Duodenal mucosa (tissue), 2 donors: ENCODE measurements at regions not wholly inside any gene's neighbourhood (a gene's known extent, or its start where the extent isn't known, plus 50 kb on each side); places are given as distances from the start of the nearest gene placed in this dataset.
A peak's percentile ranks its signal among the peaks of the same experiment; 100 is the strongest.

ENCODE experiments used
- H3K27ac ChIP-seq: one replicate; pipeline ENCODE4 v1.7.0; 2013; ENCODE audit warnings: low read depth, low read length
- H3K27me3 ChIP-seq, 2 donors: one replicate each; pipeline ENCODE4 v1.7.0; 2013; ENCODE audit warnings: low read length in 2 of 2, control low read depth in 1 of 2; ENCODE audit not compliant: insufficient read depth in 2 of 2, control insufficient read depth in 1 of 2
- H3K36me3 ChIP-seq, 2 donors: one replicate each; pipeline ENCODE4 v1.7.0; 2013; ENCODE audit warnings: low read length in 2 of 2, control low read depth in 1 of 2; ENCODE audit not compliant: insufficient read depth in 2 of 2, control insufficient read depth in 1 of 2
- H3K4me1 ChIP-seq, 2 donors: one replicate each; pipeline ENCODE4 v1.7.0; 2013; ENCODE audit warnings: low read length in 2 of 2, control low read depth in 1 of 2; ENCODE audit not compliant: insufficient read depth in 2 of 2, control insufficient read depth in 1 of 2
- H3K4me3 ChIP-seq, 2 donors: one replicate each; pipeline ENCODE4 v1.7.0; 2013; ENCODE audit warnings: low read length in 2 of 2, low read depth in 1 of 2
- H3K9ac ChIP-seq, 2 donors: one replicate each; pipeline ENCODE4 v1.7.0; 2013; ENCODE audit warnings: low read length in 2 of 2, low read depth in 1 of 2
- H3K9me3 ChIP-seq, 2 donors: one replicate each; pipeline ENCODE4 v1.7.0; 2013; ENCODE audit warnings: low read length in 2 of 2, control low read depth in 1 of 2; ENCODE audit not compliant: control insufficient read depth in 1 of 2

DNA sequence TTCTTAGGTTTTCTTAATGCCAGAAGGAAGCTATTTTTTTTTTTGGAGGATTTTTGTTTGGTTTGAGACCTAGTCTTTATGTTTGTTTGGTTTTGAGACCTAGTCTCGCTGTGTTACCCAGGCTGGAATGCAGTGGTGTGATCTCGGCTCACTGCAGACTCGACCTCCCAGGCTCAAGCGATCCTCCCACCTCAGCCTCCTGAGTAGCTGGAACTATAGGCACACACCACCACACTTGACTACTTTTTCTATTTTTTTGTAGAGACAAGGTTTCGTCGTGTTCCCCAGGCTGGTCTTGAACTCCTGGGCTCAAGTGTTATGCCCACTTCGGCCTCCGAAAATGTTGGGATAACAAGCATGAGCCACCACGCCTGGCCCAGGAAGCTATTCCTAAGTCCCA is 67.8 kb upstream of the NHSL1 start:
- Histone ChIP-seq H3K9ac (no peak overlapping the region), H3K27me3 (no peaks in the 10 kb centered on the region), H3K4me1 (peaks cover 1 to 4% of the 10 kb centered on the region in 2 donors), H3K36me3 (no peaks in the 10 kb centered on the region), H3K27ac (no peak overlapping the region), H3K9me3 (no peaks in the 10 kb centered on the region), H3K4me3 (no peak overlapping the region)

DNA sequence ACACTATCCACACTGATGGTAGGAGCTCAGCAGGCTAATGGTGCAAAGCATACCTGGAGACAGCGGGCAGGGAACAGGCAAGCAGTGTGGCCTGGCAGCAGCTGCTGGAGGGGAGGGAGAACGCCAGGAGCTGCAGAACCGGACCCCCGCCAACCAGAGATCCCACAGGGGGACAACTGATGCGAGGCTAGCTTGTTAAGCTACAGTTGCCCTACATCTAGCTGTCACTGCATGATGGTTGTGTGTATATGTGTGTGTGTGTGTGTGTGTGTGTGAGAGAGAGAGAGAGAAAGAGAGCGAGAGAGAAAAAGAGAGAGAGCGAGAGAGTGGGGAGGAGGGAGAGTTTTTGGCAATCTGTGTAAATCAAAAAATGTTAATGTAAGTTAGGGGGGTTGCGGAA is 69.7 kb upstream of the NHSL1 start:
- H3K4me1 ChIP-seq, result peaks cover 6 to 7% of the 10 kb centered on the region in 2 donors
- H3K9ac ChIP-seq, result no peak overlapping the region
- H3K27ac ChIP-seq, result no peak overlapping the region
- H3K27me3 ChIP-seq, result no peaks in the 10 kb centered on the region
- no peaks in the 10 kb centered on the region for H3K9me3 ChIP-seq
- no peaks in the 10 kb centered on the region for H3K36me3 ChIP-seq
- H3K4me3 ChIP-seq, result no peak overlapping the region

DNA sequence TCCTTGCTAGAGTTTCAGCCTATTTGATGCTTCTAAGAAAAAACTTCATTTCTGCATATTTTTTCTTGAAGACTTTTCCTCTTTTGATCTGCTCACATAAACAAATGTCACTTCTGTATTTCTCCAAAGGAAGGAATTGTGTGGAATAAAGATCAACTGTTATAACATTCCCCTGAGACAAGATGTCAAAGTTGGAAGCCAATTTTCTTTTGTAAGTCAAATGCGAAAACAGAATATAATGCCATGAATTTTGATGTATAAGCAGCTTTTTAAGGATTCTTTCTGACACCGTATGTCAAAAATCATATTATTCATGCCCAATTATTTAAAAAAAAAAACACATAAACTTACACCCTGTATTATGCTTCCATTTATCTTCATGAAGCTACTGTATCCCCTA is 70.3 kb upstream of the NHSL1 start:
- Histone ChIP-seq H3K36me3 (no peaks in the 10 kb centered on the region), H3K27me3 (no peaks in the 10 kb centered on the region), H3K4me1 (peaks cover 6 to 7% of the 10 kb centered on the region in 2 donors), H3K27ac (no peak overlapping the region), H3K4me3 (no peak overlapping the region), H3K9me3 (no peaks in the 10 kb centered on the region), H3K9ac (no peak overlapping the region)

DNA sequence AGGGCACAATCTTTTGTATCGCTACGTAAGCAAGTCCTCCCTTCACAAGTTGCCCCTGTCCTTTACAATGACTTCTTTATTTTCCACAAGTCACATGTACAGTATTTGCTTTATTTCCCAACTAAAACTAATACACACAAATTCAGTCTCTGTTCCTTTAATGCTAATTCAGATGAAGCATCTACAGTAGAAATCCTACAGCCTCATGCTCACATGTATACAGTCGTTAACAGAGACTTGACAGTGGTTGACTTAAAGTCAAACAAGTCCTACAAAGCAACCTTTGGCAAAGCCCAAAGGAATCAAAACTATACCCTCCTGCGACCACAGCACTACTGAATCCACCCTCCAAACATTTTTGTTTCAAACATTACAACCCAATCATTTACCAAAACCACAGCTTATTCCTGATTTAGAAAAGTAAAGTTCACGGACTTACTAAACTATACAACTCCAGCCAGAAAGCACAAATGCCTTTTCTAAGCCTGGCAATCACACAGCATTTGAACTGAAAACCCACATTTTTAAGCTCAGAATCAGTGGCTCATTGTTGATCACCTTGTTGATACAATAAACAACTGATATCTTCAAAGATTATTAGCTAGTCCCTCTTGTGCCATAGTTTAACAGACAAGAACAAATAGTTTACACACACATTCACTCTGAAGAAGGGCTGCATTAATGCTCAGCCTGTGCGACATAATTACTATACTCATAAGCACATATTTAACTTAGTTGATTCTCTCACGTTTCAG is 70.9 kb upstream of the NHSL1 start:
- H3K36me3 ChIP-seq, result no peaks in the 10 kb centered on the region
- H3K27ac ChIP-seq, result no peak overlapping the region
- H3K4me1 ChIP-seq, result peaks cover 6 to 7% of the 10 kb centered on the region in 2 donors
- no peaks in the 10 kb centered on the region for H3K27me3 ChIP-seq
- H3K9me3 ChIP-seq, result no peaks in the 10 kb centered on the region
- H3K9ac ChIP-seq, result no peak overlapping the region
- no peak overlapping the region for H3K4me3 ChIP-seq

DNA sequence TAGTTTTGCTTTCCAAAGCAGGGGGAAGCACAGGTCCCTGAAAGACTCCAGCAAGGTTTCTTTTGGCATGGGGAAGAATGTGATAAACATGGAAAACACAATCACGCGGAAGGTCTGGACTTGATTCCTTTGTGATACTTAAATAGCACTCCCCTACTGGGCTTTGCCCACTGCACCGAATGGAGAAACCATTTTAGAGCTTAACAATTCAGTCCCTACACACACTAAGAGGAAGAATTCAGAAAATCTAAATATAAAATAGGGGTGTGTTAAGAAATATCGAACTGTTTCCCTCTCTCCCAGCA is 71.4 kb upstream of the NHSL1 start:
- H3K4me1 ChIP-seq, result peaks cover 6 to 7% of the 10 kb centered on the region in 2 donors
- H3K27me3 ChIP-seq, result no peaks in the 10 kb centered on the region
- H3K27ac ChIP-seq, result no peak overlapping the region
- no peak overlapping the region for H3K4me3 ChIP-seq
- H3K9me3 ChIP-seq, result no peaks in the 10 kb centered on the region
- H3K36me3 ChIP-seq, result no peaks in the 10 kb centered on the region
- H3K9ac ChIP-seq, result no peak overlapping the region

DNA sequence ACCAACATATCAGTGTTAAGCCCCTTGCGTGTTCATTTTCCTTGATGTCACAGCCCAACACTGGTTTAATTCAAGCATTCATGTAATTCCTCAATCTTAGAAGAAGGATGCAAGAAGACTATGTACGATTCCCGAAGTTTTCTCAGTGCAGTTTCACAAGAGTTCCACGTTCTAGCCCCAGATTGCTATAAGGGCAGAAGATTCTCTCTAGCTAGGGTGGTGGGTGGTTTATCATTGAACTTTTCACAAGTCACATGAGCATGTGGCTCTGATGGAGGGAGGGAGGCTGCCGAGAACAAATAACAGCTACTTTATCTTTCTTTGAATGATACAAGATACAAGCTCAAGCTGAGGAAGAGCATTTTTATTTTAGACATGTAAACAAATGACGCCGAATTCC is 71.9 kb upstream of the NHSL1 start:
- H3K9ac ChIP-seq, result no peak overlapping the region
- H3K36me3 ChIP-seq, result no peaks in the 10 kb centered on the region
- H3K9me3 ChIP-seq, result no peaks in the 10 kb centered on the region
- H3K4me1 ChIP-seq, result peaks cover 6 to 7% of the 10 kb centered on the region in 2 donors
- no peaks in the 10 kb centered on the region for H3K27me3 ChIP-seq
- no peak overlapping the region for H3K27ac ChIP-seq
- no peak overlapping the region for H3K4me3 ChIP-seq

DNA sequence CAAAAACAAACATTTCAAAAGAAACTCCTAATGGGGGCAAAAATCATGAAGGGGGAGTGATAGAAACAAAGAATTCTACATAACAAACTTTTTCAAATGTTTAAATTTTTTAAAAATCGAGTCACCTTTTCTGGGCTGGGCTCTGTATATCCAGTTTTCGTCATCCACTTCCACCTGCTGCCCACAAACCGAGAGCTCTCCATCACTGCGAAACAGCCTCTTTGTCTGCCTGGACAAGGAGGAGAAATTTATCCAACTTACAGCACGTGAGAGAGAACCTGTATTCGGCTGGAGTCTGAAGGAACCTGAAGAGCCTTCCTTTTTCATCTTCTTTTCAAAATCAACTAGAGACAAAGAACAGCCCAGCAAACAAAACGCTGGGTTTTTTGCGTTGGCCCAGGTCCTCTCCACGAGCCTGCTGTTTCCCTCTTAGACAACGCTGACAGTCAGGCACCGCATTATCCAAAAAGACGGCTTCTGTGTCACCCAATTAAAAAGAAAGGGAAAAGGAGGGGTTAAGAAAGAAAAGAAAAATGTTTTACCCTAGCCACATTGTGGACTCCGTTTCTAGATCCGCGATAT is 72.4 kb upstream of the NHSL1 start:
- H3K27me3 ChIP-seq, result no peaks in the 10 kb centered on the region
- peaks cover 6 to 7% of the 10 kb centered on the region in 2 donors for H3K4me1 ChIP-seq
- H3K27ac ChIP-seq, result no peak overlapping the region
- no peaks in the 10 kb centered on the region for H3K36me3 ChIP-seq
- peak overlapping the region; percentile 70 to 76 for H3K4me3 ChIP-seq
- H3K9ac ChIP-seq, result peak overlapping the region in 1 of 2 donors; percentile 26
- no peaks in the 10 kb centered on the region for H3K9me3 ChIP-seq

DNA sequence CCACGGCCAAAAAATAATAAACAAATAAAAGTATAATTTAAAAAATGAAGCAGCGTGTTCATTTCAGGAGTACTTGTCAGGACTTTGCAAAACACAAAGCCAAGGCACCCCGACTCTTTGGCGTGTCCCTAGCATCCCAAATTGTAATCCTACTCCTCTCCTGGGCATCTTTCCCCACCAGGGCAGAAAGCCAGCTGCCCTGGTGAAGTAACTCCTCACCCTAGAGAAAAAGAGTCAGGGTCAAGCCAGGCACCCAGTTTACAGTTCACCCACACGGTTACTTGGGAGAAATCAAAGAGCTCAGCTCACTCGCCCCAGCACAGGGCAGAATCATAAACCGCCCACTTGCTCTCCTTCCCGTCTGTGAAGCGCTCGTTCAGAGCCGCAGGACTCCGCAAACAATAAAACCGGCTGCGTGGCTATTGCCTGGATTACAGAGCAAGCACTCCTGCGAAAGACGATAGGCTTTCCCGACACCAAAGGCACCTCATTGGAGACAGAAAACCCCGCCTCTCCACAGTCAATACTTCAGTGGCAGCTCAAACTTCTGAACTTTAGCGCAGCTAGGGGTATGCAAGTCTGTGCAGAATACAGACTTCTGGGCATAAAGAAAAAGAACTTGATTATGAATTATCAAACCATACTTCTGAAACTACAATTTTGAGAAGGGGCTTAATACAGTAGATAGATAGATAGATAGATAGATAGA is 73.0 kb upstream of the NHSL1 start:
- no peaks in the 10 kb centered on the region for H3K36me3 ChIP-seq
- H3K4me3 ChIP-seq, result peak overlapping the region; percentile 70 to 76
- no peaks in the 10 kb centered on the region for H3K9me3 ChIP-seq
- H3K4me1 ChIP-seq, result peaks cover 6 to 7% of the 10 kb centered on the region in 2 donors
- no peaks in the 10 kb centered on the region for H3K27me3 ChIP-seq
- peak overlapping the region in 1 of 2 donors; percentile 26 for H3K9ac ChIP-seq
- H3K27ac ChIP-seq, result no peak overlapping the region

DNA sequence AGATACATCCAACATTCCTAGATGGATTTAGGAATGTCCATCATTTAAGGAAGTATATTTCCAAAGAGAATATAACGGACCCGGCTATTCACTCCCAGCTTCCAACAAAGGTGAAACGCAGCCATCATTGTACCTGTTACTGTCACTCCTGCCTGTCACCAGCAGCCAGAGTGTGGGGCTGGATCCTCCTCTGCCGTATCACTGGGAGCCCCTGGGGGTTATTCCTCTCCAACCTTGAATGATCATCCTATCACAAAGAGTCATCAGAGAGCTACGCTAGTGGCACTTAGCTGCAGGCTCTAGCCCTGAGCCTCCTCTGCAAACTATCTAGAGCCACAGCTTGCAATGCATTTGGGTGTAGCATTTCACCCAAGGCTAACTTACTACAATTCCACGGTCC is 73.6 kb upstream of the NHSL1 start:
- H3K27ac ChIP-seq, result no peak overlapping the region
- H3K9ac ChIP-seq, result no peak overlapping the region
- H3K4me3 ChIP-seq, result no peak overlapping the region
- peaks cover 6 to 7% of the 10 kb centered on the region in 2 donors for H3K4me1 ChIP-seq
- no peaks in the 10 kb centered on the region for H3K36me3 ChIP-seq
- no peaks in the 10 kb centered on the region for H3K27me3 ChIP-seq
- H3K9me3 ChIP-seq, result no peaks in the 10 kb centered on the region

DNA sequence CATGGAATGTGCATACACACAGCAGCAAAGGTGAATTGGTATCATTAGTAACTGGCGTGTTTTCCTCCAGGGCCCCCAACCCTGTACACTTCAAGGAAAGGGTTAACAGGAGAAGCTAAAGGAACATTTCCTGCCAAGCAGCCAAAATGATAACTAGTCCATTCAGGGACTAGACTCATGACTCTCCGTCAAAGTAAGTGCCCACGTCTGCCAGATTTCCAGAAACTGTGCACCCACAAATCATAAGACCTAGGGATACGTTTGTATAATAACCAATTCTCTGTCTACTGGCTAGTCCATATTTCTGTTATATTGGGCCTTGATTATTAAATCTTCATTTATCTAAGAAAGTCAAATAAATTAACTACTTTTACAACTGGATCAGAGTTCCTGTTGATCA is 76.0 kb upstream of the NHSL1 start:
- Histone ChIP-seq H3K9ac (no peak overlapping the region), H3K36me3 (no peaks in the 10 kb centered on the region), H3K27me3 (no peaks in the 10 kb centered on the region), H3K27ac (no peak overlapping the region), H3K4me3 (no peak overlapping the region), H3K9me3 (no peaks in the 10 kb centered on the region), H3K4me1 (peaks cover 6 to 7% of the 10 kb centered on the region in 2 donors)
